Caco-2 (cell line): ENCODE measurements at regions not wholly inside any gene's neighbourhood (a gene's known extent, or its start where the extent isn't known, plus 50 kb on each side); places are given as distances from the start of the nearest gene placed in this dataset.

Experiments used
- BruUV-seq: library from RNA; stranded (reverse); fragments of 400-500 nt; replicated peaks from 2 replicates; lab custom pipeline; 2021; lab: Mats Ljungman, UMichigan
- CTCF ChIA-PET: fragments of 300-600 bp; sonication (Branson Sonifier 250); formaldehyde crosslinking; loops from one replicate; lab custom pipeline; 2022; ENCODE audit warnings: antibody characterized with exemption; lab: Charles Lee
- POLR2A ChIA-PET: fragments of 300-600 bp; sonication (Branson Sonifier 250); formaldehyde crosslinking; loops from one replicate; lab custom pipeline; 2022; ENCODE audit warnings: antibody characterized with exemption; lab: Charles Lee
- DNase-seq, 2 experiments: peaks; one replicate each; pipeline versions ENCODE4 v3.0.0 to v3.0.0-alpha.2; 2020 to 2022
- H3K27me3 ChIP-seq: replicated peaks from 2 replicates; pipeline ENCODE4 v1.6.0; 2011; ENCODE audit warnings: low read length; ENCODE audit not compliant: control insufficient read depth, insufficient read depth
- H3K36me3 ChIP-seq: 2 replicates; pipeline ENCODE4 v1.5.1; 2011; ENCODE audit warnings: low read length; ENCODE audit not compliant: control insufficient read depth, insufficient read depth
- H3K4me1 ChIP-seq: fragments of 250-450 bp; sonication (Bioruptor Pico); 2 replicates; pipeline ENCODE4 v1.5.1; 2020; ENCODE audit warnings: mild to moderate bottlenecking
- H3K4me3 ChIP-seq: 2 replicates; pipeline ENCODE4 v1.5.1; 2011; ENCODE audit warnings: low read depth, mild to moderate bottlenecking, control low read depth, low read length
- H3K9me3 ChIP-seq: fragments of 250-450 bp; sonication (Bioruptor Pico); 2 replicates; pipeline ENCODE4 v1.5.1; 2020; ENCODE audit warnings: mild to moderate bottlenecking, moderate library complexity
- H3K27ac Mint-ChIP-seq: one replicate; pipeline ENCODE4 v1.8.0; 2022; ENCODE audit warnings: mixed read lengths; ENCODE audit not compliant: unreplicated experiment
- H3K27me3 Mint-ChIP-seq: one replicate; pipeline ENCODE4 v1.8.0; 2022; ENCODE audit warnings: mixed read lengths; ENCODE audit not compliant: insufficient read depth, unreplicated experiment
- H3K36me3 Mint-ChIP-seq: one replicate; pipeline ENCODE4 v1.8.0; 2022; ENCODE audit warnings: mild to moderate bottlenecking, mixed read lengths; ENCODE audit not compliant: insufficient read depth, unreplicated experiment
- H3K4me1 Mint-ChIP-seq: one replicate; pipeline ENCODE4 v1.8.0; 2022; ENCODE audit warnings: low read depth, mixed read lengths; ENCODE audit not compliant: unreplicated experiment
- H3K4me3 Mint-ChIP-seq: one replicate; pipeline ENCODE4 v1.8.0; 2022; ENCODE audit warnings: mild to moderate bottlenecking, moderate library complexity, mixed read lengths; ENCODE audit not compliant: unreplicated experiment
- H3K9me3 Mint-ChIP-seq: one replicate; pipeline ENCODE4 v1.8.0; 2022; ENCODE audit warnings: mixed read lengths; ENCODE audit not compliant: unreplicated experiment
- intact Hi-C: fragments of 100-400 bp; cut with micrococcal nuclease; formaldehyde crosslinking; loops from one replicate; pipeline ENCODE4 v1.10.0; 2022; ENCODE audit not compliant: unreplicated experiment
- TF ChIP-seq, protein P1 (sequence below), 2 experiments: fragments of 200-600 bp in 1 of 2; IDR thresholded peaks; 1 replicate in 1 of 2; 2 replicates in 1 of 2; pipeline versions ENCODE4 v1.5.1 to v1.8.0; 2011 to 2022; ENCODE audit warnings: antibody characterized with exemption in 1 of 2, control low read depth in 1 of 2, inconsistent platforms in 1 of 2, low read depth in 1 of 2, low read length in 1 of 2, mild to moderate bottlenecking in 1 of 2, moderate library complexity in 1 of 2; ENCODE audit not compliant: insufficient read depth in 1 of 2, severe bottlenecking in 1 of 2, unreplicated experiment in 1 of 2

DNA sequence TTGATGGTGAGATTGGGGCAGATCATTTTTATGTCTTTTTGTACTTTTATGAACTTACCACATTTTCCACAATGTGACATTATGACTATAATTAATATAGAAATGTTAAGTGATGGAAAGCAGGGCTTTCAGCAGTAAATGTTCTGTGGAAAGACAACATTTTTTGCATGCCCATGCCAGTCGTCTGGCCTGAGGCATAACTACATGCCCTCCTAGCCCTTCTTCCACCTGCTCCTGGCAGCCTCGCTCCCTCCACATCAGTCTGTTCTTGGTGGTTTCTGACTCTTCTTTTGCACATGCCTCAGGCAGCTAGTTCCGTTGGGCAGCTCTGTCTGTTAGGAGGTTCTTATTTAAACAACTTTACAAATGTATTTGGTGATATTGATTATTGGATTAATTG is 182.0 kb upstream of the TWIST2 start:
- BruUV-seq: no TSS peak
- POLR2A ChIA-PET: no interaction called here

DNA sequence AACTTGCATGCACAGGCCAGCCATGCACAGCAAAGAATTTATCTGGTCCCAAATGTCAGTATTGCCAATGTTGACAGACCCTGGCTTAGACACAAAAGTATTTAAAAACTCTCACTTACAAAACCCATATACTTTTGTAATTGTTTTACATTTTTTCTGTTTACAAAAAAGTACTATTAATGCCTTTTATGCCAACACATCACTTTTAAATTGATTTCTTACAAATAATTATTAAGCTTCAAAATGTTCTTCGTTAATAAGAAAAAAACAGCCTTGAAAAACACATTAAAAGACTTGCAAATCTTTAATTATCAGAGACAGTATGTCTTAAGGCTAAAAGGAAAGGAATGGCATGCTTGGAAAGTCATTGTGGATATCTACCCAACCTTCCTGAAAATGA is 181.3 kb upstream of the TWIST2 start:
- H3K27me3 ChIP-seq: no peaks in the 10 kb centered on the region
- Mint-ChIP-seq H3K36me3 (no peaks in the 10 kb centered on the region), H3K9me3 (no peaks in the 10 kb centered on the region), H3K4me1 (no peaks in the 10 kb centered on the region), H3K27me3 (peaks cover 11% of the 10 kb centered on the region), H3K27ac (no peak overlapping the region), H3K4me3 (no peak overlapping the region)
- BruUV-seq: no TSS peak
- H3K9me3 ChIP-seq: no peaks in the 10 kb centered on the region
- TF ChIP-seq, protein P1, sequence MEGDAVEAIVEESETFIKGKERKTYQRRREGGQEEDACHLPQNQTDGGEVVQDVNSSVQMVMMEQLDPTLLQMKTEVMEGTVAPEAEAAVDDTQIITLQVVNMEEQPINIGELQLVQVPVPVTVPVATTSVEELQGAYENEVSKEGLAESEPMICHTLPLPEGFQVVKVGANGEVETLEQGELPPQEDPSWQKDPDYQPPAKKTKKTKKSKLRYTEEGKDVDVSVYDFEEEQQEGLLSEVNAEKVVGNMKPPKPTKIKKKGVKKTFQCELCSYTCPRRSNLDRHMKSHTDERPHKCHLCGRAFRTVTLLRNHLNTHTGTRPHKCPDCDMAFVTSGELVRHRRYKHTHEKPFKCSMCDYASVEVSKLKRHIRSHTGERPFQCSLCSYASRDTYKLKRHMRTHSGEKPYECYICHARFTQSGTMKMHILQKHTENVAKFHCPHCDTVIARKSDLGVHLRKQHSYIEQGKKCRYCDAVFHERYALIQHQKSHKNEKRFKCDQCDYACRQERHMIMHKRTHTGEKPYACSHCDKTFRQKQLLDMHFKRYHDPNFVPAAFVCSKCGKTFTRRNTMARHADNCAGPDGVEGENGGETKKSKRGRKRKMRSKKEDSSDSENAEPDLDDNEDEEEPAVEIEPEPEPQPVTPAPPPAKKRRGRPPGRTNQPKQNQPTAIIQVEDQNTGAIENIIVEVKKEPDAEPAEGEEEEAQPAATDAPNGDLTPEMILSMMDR (IDR thresholded peaks at IDR 0.05; ENCODE audit: insufficient read depth in 1 of 2, low read depth in 1 of 2, low read length in 1 of 2, severe bottlenecking in 1 of 2, unreplicated experiment in 1 of 2): no peak
- intact Hi-C loops: no loop called here
- H3K4me3 ChIP-seq: no peak overlapping the region
- CTCF ChIA-PET: no interaction called here
- POLR2A ChIA-PET: no interaction called here
- no peaks in the 10 kb centered on the region for H3K36me3 ChIP-seq
- no peak for DNase-seq
- H3K4me1 ChIP-seq: no peaks in the 10 kb centered on the region

More for the DNA sequence above, 182.0 kb upstream of the TWIST2 start:
- Mint-ChIP-seq H3K9me3 (no peaks in the 10 kb centered on the region), H3K27me3 (peaks cover 11% of the 10 kb centered on the region), H3K4me1 (no peaks in the 10 kb centered on the region), H3K36me3 (no peaks in the 10 kb centered on the region), H3K4me3 (no peak overlapping the region), H3K27ac (no peak overlapping the region)
- Histone ChIP-seq H3K9me3 (no peaks in the 10 kb centered on the region), H3K4me1 (no peaks in the 10 kb centered on the region), H3K4me3 (no peak overlapping the region), H3K27me3 (no peaks in the 10 kb centered on the region), H3K36me3 (no peaks in the 10 kb centered on the region)
- no peak for DNase-seq
- CTCF ChIA-PET: no interaction called here
- TF ChIP-seq, protein P1 (IDR thresholded peaks at IDR 0.05; ENCODE audit: insufficient read depth in 1 of 2, low read depth in 1 of 2, low read length in 1 of 2, severe bottlenecking in 1 of 2, unreplicated experiment in 1 of 2): no peak
- intact Hi-C loops: no loop called here

DNA sequence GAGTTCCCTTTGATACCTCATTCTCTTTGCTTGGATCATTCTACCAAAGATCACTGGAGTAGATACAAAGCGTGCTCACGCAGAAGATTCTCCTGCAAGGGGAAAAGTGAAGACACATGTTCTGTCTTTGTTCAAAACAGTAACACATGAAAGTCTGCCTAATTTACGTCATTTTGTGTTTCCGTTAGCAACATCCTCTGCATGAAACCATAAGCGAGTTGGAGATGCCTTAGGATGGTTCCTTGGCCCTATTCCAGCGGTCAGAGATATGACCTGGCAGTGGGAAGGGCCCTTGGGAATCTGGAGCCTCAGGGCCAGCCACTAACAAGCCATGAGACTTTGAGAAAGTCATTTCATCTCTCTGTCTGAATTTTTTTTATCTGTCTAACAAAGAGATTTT is 180.9 kb upstream of the TWIST2 start:
- H3K9me3 ChIP-seq: no peaks in the 10 kb centered on the region
- no peak overlapping the region for H3K27ac Mint-ChIP-seq

More for the DNA sequence above, 180.9 kb upstream of the TWIST2 start:
- H3K27me3 ChIP-seq: no peaks in the 10 kb centered on the region
- H3K27me3 Mint-ChIP-seq: peaks cover 11% of the 10 kb centered on the region
- H3K4me3 ChIP-seq: no peak overlapping the region
- TF ChIP-seq, protein P1 (IDR thresholded peaks at IDR 0.05; ENCODE audit: insufficient read depth in 1 of 2, low read depth in 1 of 2, low read length in 1 of 2, severe bottlenecking in 1 of 2, unreplicated experiment in 1 of 2): no peak
- no peaks in the 10 kb centered on the region for H3K4me1 ChIP-seq
- no peak overlapping the region for H3K4me3 Mint-ChIP-seq
- DNase-seq: no peak
- H3K4me1 Mint-ChIP-seq: no peaks in the 10 kb centered on the region
- ChIA-PET CTCF (no interaction called here), POLR2A (no interaction called here)
- intact Hi-C loops: no loop called here
- no peaks in the 10 kb centered on the region for H3K36me3 ChIP-seq
- H3K36me3 Mint-ChIP-seq: no peaks in the 10 kb centered on the region
- peaks cover 4% of the 10 kb centered on the region for H3K9me3 Mint-ChIP-seq
- no TSS peak for BruUV-seq
